RWPE2 (cell line): ENCODE measurements at regions not wholly inside any gene's neighbourhood (a gene's known extent, or its start where the extent isn't known, plus 50 kb on each side); places are given as distances from the start of the nearest gene placed in this dataset.

Experiments used
- ATAC-seq: fragments of 200-7000 bp; cut with Tn5 transposase; 3 replicates; pipeline ENCODE4 v1.9.1; 2021; ENCODE audit warnings: low read depth
- DNase-seq: peaks from one replicate; pipeline ENCODE4 v3.0.0-alpha.2; 2020; ENCODE audit warnings: low spot score
- H3K27ac ChIP-seq: fragments of 450-650 bp; 2 replicates; pipeline ENCODE4 v1.5.1; 2017; ENCODE audit warnings: mild to moderate bottlenecking; ENCODE audit not compliant: poor library complexity, severe bottlenecking
- H3K27me3 ChIP-seq: fragments of 250-450 bp; sonication (Bioruptor Pico); 2 replicates; pipeline ENCODE4 v1.5.1; 2021; ENCODE audit warnings: mild to moderate bottlenecking, moderate library complexity; ENCODE audit not compliant: insufficient read depth, poor library complexity, severe bottlenecking
- H3K36me3 ChIP-seq: fragments of 250-450 bp; sonication (Bioruptor Pico); 2 replicates; pipeline ENCODE4 v1.5.1; 2020; ENCODE audit warnings: low read depth, mild to moderate bottlenecking, moderate library complexity
- H3K4me1 ChIP-seq: fragments of 250-450 bp; sonication (Bioruptor Pico); 2 replicates; pipeline ENCODE4 v1.5.1; 2021; ENCODE audit warnings: mild to moderate bottlenecking, moderate library complexity; ENCODE audit not compliant: insufficient read depth, poor library complexity, severe bottlenecking
- H3K4me3 ChIP-seq: fragments of 250-450 bp; sonication (Bioruptor Pico); 2 replicates; pipeline ENCODE4 v1.5.1; 2021; ENCODE audit warnings: mild to moderate bottlenecking, moderate library complexity; ENCODE audit not compliant: severe bottlenecking
- H3K9me3 ChIP-seq: fragments of 250-450 bp; sonication (Bioruptor Pico); 2 replicates; pipeline ENCODE4 v1.5.1; 2021; ENCODE audit warnings: mild to moderate bottlenecking, moderate library complexity; ENCODE audit not compliant: severe bottlenecking
- TF ChIP-seq, protein P1 (sequence below): fragments of 450-650 bp; IDR thresholded peaks from one replicate; pipeline ENCODE4 v1.5.1; 2017; ENCODE audit warnings: mild to moderate bottlenecking, moderate library complexity; ENCODE audit not compliant: poor library complexity, severe bottlenecking

DNA sequence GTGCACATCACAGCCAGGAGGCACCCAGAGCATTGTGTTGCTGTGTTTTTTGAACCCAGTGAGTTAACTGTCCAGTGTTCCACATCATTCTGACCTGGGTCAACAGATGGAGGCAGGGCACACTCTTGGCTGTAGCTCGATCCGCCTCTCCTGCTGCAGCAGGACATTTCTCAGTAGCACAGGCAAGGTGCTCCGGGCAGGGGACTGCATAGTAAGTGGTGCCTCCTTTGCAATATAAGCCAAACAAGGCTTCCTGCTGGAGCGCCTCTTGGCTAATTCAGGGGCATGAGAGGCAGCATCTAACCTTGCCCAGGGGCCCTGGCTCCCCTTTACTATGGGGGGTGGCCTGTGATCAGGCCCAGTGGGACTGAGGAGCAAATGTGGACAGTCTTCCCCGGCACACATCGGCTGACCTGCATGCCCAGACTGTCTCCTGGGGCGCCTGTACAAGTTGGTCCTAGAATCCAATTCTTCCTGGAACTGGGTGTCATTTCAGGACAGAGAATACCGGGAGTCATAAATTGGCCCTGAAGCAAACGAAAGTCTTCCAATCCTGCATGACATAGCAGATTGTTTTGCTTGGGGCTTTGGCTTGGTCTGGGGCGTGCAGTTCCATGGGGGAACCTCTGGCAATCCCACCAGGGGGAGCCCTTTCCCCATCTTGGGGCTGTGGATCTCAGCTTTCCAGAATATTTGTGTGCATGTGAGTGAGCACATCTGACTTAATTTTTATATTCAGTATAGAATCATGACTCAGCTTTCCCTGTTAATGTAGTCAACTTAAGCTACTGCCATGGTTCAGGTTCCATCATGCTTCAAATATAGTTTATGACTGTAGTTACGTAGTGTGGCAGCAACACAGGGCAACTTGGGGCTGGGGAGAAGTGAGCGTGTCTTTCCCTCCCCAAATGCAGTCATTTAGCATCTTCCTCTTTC, 56.0 kb upstream of the DDR1 start:
- peak; percentile 78 for DNase-seq
- no peak overlapping the region for H3K4me3 ChIP-seq
- TF ChIP-seq, protein P1, sequence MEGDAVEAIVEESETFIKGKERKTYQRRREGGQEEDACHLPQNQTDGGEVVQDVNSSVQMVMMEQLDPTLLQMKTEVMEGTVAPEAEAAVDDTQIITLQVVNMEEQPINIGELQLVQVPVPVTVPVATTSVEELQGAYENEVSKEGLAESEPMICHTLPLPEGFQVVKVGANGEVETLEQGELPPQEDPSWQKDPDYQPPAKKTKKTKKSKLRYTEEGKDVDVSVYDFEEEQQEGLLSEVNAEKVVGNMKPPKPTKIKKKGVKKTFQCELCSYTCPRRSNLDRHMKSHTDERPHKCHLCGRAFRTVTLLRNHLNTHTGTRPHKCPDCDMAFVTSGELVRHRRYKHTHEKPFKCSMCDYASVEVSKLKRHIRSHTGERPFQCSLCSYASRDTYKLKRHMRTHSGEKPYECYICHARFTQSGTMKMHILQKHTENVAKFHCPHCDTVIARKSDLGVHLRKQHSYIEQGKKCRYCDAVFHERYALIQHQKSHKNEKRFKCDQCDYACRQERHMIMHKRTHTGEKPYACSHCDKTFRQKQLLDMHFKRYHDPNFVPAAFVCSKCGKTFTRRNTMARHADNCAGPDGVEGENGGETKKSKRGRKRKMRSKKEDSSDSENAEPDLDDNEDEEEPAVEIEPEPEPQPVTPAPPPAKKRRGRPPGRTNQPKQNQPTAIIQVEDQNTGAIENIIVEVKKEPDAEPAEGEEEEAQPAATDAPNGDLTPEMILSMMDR: peak; percentile 96

DNA sequence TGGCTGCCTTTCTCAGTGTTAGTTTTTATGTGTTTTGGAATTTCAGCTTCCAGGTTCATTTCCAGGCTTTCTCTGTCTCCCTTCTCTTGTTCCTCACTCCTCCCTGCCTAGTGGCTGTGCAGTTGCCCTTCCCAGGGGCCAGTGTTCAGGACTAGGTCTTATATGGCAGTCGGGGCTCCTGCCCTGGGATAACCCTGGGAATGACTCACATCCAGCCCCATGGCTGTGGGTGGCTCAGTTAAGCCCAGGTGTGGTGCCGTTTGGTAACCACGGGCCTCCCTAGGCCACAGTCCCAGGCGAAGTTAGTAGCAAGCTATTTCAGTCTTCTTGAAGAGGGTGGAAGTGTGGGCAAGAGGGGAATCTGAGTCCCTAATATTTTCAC, 57.4 kb upstream of the DDR1 start:
- ATAC-seq (peak; percentile 74), DNase-seq (peak; percentile 73)
- Histone ChIP-seq H3K36me3 (no peaks in the 10 kb centered on the region), H3K9me3 (no peaks in the 10 kb centered on the region), H3K27me3 (no peaks in the 10 kb centered on the region), H3K4me3 (no peak overlapping the region), H3K27ac (peak overlapping the region; percentile 66), H3K4me1 (peaks cover 32% of the 10 kb centered on the region)
- TF ChIP-seq, protein P1: no peak

More for the DNA sequence above, 56.0 kb upstream of the DDR1 start:
- H3K4me1 ChIP-seq: peaks cover 23% of the 10 kb centered on the region
- H3K27me3 ChIP-seq: no peaks in the 10 kb centered on the region
- peak; percentile 89 for ATAC-seq
- peak overlapping the region; percentile 66 for H3K27ac ChIP-seq
- no peaks in the 10 kb centered on the region for H3K9me3 ChIP-seq
- no peaks in the 10 kb centered on the region for H3K36me3 ChIP-seq

DNA sequence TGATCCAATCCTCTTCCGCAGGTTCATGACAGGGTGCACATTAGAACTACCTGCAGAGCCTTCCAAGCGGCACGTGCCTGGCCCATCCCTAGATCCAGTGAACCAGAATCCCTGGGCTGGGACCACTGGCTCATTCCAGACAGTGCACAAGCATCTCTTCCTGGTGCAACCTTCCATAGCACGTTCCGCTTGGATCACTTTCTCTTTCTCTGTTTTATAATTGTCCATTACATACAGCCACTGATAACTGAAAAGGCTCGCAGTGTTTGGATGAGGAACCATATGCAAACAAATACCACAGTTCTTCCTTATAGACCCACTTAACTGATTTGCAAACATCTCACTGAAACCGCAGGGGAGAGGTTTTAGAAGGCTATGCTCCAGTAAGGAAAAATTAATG, 59.6 kb upstream of the DDR1 start:
- ATAC-seq: no peak
- H3K27me3 ChIP-seq: no peaks in the 10 kb centered on the region
- TF ChIP-seq, protein P1: no peak
- no peak overlapping the region for H3K4me3 ChIP-seq
- H3K27ac ChIP-seq: no peak overlapping the region
- H3K4me1 ChIP-seq: peaks cover 50% of the 10 kb centered on the region
- H3K9me3 ChIP-seq: no peaks in the 10 kb centered on the region
- no peaks in the 10 kb centered on the region for H3K36me3 ChIP-seq
- no peak for DNase-seq

DNA sequence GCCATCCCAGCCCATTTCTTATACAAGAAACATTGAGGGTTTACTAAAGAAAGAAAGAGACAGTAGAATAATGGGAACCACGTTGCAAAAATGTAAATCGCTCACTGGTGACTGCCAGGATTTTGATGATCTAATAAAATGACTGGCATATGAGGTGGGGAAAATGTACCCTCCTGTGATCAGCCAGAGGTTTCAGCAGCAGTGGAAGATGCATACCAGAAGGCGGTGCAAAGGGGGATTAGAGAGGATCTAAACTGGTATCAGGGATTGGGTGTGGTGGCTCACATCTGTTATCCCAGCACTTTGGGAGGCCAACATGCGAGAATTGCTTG, 60.8 kb upstream of the DDR1 start:
- Histone ChIP-seq H3K27ac (no peak overlapping the region), H3K36me3 (no peaks in the 10 kb centered on the region), H3K9me3 (no peaks in the 10 kb centered on the region), H3K27me3 (no peaks in the 10 kb centered on the region), H3K4me1 (peaks cover 60% of the 10 kb centered on the region), H3K4me3 (no peak overlapping the region)
- TF ChIP-seq, protein P1: no peak
- DNase-seq (no peak), ATAC-seq (no peak)
